ENCODE measurements at regions not wholly inside any gene's neighbourhood (a gene's known extent, or its start where the extent isn't known, plus 50 kb on each side); places are given as distances from the start of the nearest gene placed in this dataset.

DNA sequence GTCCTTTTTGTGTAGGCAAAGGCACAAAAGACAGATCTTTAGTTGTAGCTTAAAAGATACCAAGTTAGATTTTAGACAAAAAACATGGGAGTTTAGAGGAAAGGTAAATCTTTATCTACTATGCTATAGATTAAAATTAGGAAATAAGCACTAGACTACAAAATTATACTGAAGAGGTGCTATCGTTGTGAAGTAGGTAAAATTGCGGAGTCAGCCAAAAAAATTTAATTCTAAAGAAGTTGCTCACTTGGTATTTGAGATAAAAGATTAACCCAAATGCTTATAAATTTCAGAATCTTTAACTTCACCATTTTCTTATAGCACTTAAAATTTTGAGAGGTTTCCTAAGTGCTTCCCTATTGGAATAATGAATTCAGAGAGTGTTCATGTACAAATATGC, 604.1 kb downstream of the GRXCR1 start:
- TF ChIP-seq GATA2 (IDR thresholded peaks at IDR 0.05; ENCODE audit: low read depth, low read length) = no peak
- TF ChIP-seq GATA3 (IDR thresholded peaks at IDR 0.05; ENCODE audit: low read depth, low read length) = no peak

GRCh38 chr4:43512253-43512652, 619.7 kb downstream of the GRXCR1 start:
- TF ChIP-seq GATA3 (IDR thresholded peaks at IDR 0.05; ENCODE audit: low read depth, low read length) (no peak), GATA2 (IDR thresholded peaks at IDR 0.05; ENCODE audit: low read depth, low read length) (no peak)

DNA sequence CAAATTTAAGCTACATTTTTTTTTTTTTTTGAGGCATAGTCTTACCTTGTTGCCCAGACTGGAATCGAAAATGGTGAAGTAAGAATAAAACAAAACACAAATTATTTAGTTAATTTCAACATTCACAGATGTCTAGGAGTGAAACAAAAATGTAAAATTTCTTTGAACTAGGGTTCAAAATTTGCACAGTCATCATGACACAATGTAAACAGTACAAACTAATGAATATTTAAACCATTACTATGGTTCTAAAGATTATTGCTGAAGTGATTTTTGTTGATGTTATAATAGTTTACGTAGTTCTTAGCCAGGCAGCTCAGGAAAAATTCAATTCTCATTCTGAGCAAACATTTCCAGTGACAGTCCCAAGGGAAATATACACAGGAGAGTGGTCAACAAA, 633.1 kb downstream of the GRXCR1 start:
- TF ChIP-seq GATA2 (IDR thresholded peaks at IDR 0.05; ENCODE audit: low read depth, low read length) = no peak
- no peak for TF ChIP-seq GATA3 (IDR thresholded peaks at IDR 0.05; ENCODE audit: low read depth, low read length)

- TF ChIP-seq GATA2 (IDR thresholded peaks at IDR 0.05; ENCODE audit: low read depth, low read length) (no peak), GATA3 (IDR thresholded peaks at IDR 0.05; ENCODE audit: low read depth, low read length) (no peak)
Measured at GRCh38 chr4:43547561-43547960, 655.0 kb downstream of the GRXCR1 start.

DNA sequence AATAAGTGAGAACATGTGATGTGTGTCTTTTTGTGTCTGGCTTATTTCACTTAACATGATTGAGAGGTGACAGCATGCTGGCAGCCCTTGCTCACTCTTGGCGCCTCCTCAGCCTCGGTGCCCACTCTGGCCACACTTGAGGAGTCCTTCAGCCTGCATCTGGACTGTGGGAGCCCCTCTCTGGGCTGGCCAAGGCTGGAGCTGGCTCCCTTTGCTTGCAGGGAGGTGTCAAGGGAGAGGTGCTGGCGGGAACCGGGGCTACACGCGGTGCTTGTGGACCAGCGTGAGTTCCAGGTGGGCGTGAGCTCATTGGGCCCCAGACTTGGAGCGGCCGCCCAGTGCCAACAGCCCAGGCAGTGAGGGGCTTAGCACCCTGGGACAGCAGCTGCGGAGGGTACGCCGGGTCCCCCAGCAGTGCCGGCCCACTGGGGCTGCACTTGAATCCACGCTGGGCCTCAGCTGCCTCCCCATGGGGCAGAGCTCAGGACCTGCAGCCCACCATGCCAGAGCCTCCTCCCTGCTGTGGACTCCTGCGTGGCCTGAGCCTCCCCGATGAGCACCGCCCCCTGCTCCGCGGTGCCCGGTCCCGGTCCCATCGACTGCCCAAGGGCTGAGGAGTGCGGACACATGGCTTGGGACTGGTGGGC, 658.6 kb downstream of the GRXCR1 start:
- TF ChIP-seq GATA3 (IDR thresholded peaks at IDR 0.05; ENCODE audit: low read depth, low read length) (no peak), GATA2 (IDR thresholded peaks at IDR 0.05; ENCODE audit: low read depth, low read length) (no peak)

DNA sequence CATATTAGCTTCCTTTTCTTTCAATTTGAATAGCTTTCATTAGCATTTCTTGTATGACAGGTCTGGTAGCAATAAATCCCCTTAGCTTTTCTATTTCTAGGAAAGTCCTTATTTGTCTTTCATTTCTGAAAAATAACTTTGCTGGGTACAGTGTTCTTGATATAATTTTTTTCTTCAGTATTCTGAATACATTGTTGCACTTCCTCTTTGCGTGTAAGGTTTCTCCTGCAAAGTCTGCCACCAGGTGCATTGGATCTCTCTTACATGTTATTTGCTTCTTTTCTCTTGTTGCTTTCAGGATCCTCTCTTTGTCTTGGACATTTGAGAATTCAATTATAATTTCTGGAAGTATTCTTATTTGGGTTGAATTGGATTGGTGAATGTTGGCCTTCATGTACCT, 663.7 kb downstream of the GRXCR1 start:
- TF ChIP-seq GATA2 (IDR thresholded peaks at IDR 0.05; ENCODE audit: low read depth, low read length) (no peak), GATA3 (IDR thresholded peaks at IDR 0.05; ENCODE audit: low read depth, low read length) (no peak)

DNA sequence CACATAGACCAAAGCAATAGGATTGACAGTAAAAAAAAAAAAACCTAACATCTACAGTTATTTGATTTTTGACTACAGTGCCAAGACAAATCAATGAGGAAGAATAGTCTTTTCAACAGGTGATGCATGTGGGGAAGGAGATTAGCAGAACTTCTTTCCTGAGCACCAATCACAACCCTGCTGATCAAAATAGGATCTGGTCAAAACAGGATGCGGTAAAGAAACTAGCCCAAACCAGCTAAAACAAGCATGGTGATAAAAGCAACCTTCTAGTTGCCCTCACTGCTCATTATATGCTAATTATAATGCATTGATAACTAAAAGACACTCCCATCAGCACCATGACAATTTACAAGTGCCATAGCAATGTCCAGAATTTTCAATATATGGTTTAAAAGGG, 667.5 kb downstream of the GRXCR1 start:
- TF ChIP-seq GATA3 (IDR thresholded peaks at IDR 0.05; ENCODE audit: low read depth, low read length) (no peak), GATA2 (IDR thresholded peaks at IDR 0.05; ENCODE audit: low read depth, low read length) (no peak)

GRCh38 chr4:43564107-43564506, 671.6 kb downstream of the GRXCR1 start:
- no peak for TF ChIP-seq GATA2 (IDR thresholded peaks at IDR 0.05; ENCODE audit: low read depth, low read length)
- no peak for TF ChIP-seq GATA3 (IDR thresholded peaks at IDR 0.05; ENCODE audit: low read depth, low read length)

GRCh38 chr4:43564591-43564990, 672.1 kb downstream of the GRXCR1 start:
- TF ChIP-seq GATA3 (IDR thresholded peaks at IDR 0.05; ENCODE audit: low read depth, low read length) (no peak), GATA2 (IDR thresholded peaks at IDR 0.05; ENCODE audit: low read depth, low read length) (no peak)

DNA sequence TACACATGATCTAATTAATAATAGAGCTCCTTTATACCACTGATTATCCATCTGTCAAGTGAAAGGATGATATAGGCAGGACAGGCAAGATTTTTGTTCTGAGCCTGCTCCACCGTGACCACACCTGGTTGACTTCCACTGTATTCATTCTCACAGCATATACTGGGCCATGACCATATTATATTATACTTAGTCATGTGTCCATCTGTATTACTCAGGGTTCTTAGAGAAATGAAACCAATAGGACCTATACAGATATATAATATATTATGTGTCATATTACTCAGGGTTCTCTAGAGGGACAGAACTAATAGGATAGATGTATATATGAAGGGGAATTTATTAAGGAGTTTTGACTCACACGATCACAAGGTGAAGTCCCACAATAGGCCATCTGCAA, 675.1 kb downstream of the GRXCR1 start:
- no peak for TF ChIP-seq GATA3 (IDR thresholded peaks at IDR 0.05; ENCODE audit: low read depth, low read length)
- TF ChIP-seq GATA2 (IDR thresholded peaks at IDR 0.05; ENCODE audit: low read depth, low read length) = no peak

DNA sequence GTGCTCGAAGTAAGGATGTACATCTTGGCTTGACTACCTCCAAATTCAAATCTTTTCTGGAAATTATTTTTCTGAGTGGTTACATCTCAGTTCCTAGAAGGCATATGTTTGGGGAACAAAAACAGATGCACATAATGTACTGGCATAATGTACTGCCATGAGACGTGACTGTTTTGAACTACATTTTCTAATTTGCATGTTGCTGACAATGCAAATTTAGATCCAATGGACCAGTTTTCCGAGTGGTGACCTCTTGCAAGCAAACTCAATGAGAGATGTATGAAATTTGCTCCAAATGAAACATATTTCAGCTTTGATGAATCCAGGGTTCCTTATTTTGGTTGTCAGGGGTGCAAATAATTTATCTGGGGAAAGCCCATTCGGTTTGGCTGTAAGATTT, 694.3 kb downstream of the GRXCR1 start:
- TF ChIP-seq GATA2 (IDR thresholded peaks at IDR 0.05; ENCODE audit: low read depth, low read length) (no peak), GATA3 (IDR thresholded peaks at IDR 0.05; ENCODE audit: low read depth, low read length) (no peak)

- TF ChIP-seq GATA3 (IDR thresholded peaks at IDR 0.05; ENCODE audit: low read depth, low read length) = no peak
- no peak for TF ChIP-seq GATA2 (IDR thresholded peaks at IDR 0.05; ENCODE audit: low read depth, low read length)
Measured at GRCh38 chr4:43587758-43588157, 695.2 kb downstream of the GRXCR1 start.

DNA sequence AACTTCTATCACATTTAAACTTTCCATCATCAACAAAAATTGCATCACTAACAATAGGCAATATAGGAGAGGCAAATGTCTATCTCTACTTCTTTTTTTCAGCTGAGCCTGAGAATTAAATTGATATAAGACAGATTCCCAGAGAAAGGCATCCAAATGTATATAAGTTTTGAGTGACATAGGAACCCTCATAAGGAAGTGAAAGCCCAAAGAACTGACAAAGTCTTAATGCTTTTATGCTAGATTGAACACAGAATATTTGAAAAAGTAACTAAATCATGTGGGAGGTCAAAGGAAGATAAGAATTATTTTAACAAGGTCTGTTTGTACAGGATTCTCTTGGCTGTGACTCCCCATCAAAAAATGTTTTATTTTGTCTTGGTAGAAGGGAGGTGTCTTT, 714.9 kb downstream of the GRXCR1 start:
- no peak for TF ChIP-seq GATA2 (IDR thresholded peaks at IDR 0.05; ENCODE audit: low read depth, low read length)
- no peak for TF ChIP-seq GATA3 (IDR thresholded peaks at IDR 0.05; ENCODE audit: low read depth, low read length)

GRCh38 chr4:43607827-43608461, 715.4 kb downstream of the GRXCR1 start:
- TF ChIP-seq GATA3 (IDR thresholded peaks at IDR 0.05; ENCODE audit: low read depth, low read length) (no peak), GATA2 (IDR thresholded peaks at IDR 0.05; ENCODE audit: low read depth, low read length) (no peak)

GRCh38 chr4:43619219-43619618, 726.7 kb downstream of the GRXCR1 start:
- TF ChIP-seq GATA2 (IDR thresholded peaks at IDR 0.05; ENCODE audit: low read depth, low read length) (no peak), GATA3 (IDR thresholded peaks at IDR 0.05; ENCODE audit: low read depth, low read length) (no peak)

All from SH-SY5Y (cell line).